GM21360 (cell line): ENCODE measurements at regions not wholly inside any gene's neighbourhood (a gene's known extent, or its start where the extent isn't known, plus 50 kb on each side); places are given as distances from the start of the nearest gene placed in this dataset.
"Not testable (repeated sequence)": the region's sequence is repeated elsewhere in the genome, so short reads cannot be mapped to it uniquely, and the experiment has no call there.

ENCODE experiments used
- ATAC-seq: cut with Tn5 transposase; IDR thresholded peaks from one replicate; pipeline ENCODE4 v1.9.1; 2021; ENCODE audit warnings: mild to moderate bottlenecking, moderate library complexity; ENCODE audit not compliant: unreplicated experiment

GRCh38 chr3:66838704-66839103 lies 159.4 kb upstream of the KBTBD8 start:
- ATAC-seq, result no peak

DNA sequence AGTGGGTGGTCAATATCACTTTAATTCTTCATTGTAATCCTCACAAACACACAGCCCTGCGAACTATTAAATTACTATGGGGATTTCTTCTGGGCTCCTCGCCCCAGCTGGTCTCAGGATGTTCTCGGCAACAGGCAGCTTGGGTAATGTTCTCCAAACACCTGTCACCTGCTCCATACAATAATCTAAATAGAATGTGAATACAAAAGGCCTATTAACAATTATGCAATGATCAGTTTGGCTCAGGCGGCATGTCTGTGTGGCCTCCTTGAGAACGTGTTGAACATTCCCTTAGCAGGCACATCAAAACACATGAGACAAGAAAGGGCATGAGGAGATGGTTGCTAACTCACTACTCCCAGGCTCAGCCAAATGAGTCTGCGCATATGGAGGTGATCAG lies 158.6 kb upstream of the KBTBD8 start:
- ATAC-seq, result no peak

DNA sequence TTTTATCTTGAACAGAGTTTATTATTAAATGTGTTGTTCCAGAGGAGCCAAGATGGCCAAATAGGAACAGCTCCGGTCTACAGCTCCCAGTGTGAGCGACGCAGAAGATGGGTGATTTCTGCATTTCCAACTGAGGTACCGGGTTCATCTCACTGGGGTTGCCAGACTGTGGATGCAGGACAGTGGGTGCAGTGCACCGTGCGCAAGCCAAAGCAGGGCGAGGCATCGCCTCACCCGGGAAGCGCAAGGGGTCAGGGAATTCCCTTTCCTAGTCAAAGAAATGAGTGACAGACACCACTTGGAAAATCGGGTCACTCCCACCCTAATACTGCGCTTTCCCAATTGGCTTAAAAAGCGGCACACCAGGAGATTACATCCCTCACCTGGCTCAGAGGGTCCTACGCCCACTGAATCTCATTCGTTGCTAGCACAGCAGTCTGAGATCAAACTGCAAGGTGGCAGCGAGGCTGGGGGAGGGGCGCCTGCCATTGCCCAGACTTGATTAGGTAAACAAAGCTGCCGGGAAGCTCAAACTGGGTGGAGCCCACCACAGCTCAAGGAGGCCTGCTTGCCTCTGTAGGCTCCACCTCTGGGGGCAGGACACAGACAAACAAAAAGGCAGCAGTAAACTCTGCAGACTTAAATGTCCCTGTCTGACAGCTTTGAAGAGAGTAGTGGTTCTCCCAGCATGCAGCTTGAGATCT lies 155.2 kb upstream of the KBTBD8 start:
- not testable (repeated sequence) for ATAC-seq

DNA sequence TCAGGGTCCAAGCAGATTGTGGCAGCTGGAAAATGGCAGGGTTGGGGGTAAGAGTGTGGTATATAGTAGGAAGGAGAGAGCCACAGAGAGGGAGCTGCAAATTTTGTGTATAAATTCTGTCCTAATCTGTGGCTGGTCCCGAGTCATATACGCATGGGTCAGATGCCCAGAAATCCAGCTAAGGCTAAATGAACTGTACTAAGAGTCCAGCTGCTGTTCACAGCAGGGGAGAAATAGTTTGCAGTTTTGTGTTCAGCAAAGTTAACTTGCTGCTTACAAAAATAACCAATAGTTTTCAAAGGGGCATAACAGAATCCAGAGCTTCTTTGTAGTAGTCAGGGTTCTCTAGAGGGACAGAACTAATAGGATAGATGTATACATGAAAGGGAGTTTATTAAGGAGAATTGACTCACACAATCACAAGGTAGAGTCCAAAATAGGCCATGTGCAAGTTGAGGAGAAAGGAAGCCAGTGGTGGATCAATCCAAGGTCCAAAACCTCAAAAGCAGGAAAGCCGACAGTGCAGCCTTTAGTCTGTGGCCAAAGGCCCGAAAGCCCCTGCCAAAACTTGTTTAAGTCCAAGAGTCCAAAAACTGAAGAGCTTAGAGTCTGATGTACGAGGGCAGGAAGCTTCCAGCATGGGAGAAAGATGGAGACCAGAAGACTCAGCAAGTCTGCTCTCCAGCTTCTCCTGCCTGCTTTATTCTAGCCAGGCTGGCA lies 146.1 kb upstream of the KBTBD8 start:
- no peak for ATAC-seq

GRCh38 chr3:66854601-66855151 lies 143.4 kb upstream of the KBTBD8 start:
- no peak for ATAC-seq

GRCh38 chr3:66856533-66856932 lies 141.6 kb upstream of the KBTBD8 start:
- peak; percentile 97 for ATAC-seq

- ATAC-seq, result no peak
Measured at GRCh38 chr3:66858656-66859381, 139.3 kb upstream of the KBTBD8 start.

DNA sequence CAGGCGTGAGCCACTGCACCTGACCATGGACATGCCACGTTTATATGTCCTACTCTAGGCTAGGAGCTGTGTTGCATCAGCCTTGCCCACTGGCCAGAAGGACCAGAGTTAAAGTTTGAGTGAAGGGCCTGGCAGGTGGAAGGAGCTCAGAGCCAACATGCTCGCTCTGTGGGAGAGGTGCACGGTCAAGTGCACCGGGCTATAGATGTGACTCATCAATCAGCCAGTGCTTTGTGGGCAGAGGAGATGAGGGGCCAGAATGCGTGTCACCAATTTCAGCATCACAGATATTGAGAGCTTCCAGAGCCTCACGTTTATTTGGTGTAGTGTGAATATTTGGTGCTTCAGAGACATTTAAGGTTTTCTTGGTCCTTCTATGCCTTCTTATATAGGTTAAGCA lies 137.3 kb upstream of the KBTBD8 start:
- peak; percentile 46 for ATAC-seq

- ATAC-seq, result no peak
Measured at GRCh38 chr3:66863205-66864111, 134.6 kb upstream of the KBTBD8 start.

GRCh38 chr3:66884659-66885058 lies 113.4 kb upstream of the KBTBD8 start:
- ATAC-seq, result no peak

GRCh38 chr3:66885326-66886000 lies 112.6 kb upstream of the KBTBD8 start:
- ATAC-seq, result no peak

- no peak for ATAC-seq
Measured at GRCh38 chr3:66889750-66890494, 108.2 kb upstream of the KBTBD8 start.

DNA sequence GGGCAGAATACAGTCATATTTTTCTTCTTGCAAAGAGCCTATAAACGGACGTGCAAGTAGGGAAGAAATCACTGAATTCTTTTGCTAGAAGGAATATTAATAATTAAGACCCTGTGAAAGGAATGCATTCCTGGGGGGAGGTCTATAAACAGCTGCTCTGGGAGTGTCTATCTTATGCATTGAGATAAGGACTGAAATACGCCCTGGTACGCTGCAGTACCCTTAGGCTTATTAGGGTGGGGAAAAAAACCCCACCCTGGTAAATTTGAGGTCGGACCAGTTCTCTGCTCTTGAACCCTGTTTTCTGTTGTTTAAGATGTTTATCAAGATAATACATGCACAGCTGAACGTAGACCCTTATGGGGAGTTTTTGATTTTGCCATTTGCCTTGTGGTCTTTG lies 100.0 kb upstream of the KBTBD8 start:
- no peak for ATAC-seq

- ATAC-seq, result no peak
Measured at GRCh38 chr3:66904336-66904735, 93.8 kb upstream of the KBTBD8 start.

DNA sequence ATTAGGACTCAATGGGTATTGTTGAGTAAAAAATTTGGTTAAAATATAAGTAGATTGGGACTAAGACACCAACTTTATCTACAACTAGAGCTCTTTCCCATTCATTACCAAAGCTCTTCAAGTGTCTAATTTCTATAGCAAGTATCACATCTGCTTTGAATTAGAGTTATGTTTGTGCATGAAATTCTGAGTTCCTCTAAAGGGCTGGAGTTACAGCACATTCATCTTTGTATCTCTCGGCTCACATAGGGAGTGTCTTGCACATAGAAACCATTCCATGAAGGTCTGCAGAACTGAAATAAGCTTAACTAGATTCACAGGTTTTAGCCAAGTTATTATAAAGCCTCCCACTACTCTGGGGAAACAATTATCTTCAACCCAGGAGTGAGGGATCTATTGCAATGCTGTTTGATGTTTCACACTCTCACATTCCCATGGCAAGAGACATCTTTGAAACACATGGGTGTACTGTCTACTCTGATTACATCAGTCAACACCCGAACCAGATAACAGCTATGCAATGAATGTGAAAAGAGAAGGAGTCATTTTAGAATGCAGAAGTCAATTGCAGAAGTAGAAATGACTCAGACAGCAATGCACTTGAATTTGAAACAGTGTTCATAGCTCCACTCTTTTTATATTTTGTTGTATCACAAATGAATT lies 93.1 kb upstream of the KBTBD8 start:
- no peak for ATAC-seq

GRCh38 chr3:66907136-66907535 lies 91.0 kb upstream of the KBTBD8 start:
- no peak for ATAC-seq

- no peak for ATAC-seq
Measured at GRCh38 chr3:66910266-66911055, 87.6 kb upstream of the KBTBD8 start.

- no peak for ATAC-seq
Measured at GRCh38 chr3:66912306-66912705, 85.8 kb upstream of the KBTBD8 start.
